GM12875 (cell line): ENCODE measurements at regions not wholly inside any gene's neighbourhood (a gene's known extent, or its start where the extent isn't known, plus 50 kb on each side); places are given as distances from the start of the nearest gene placed in this dataset.
"Not testable (repeated sequence)": the region's sequence is repeated elsewhere in the genome, so short reads cannot be mapped to it uniquely, and the experiment has no call there.

Source experiments
- H3K4me3 ChIP-seq: one replicate; pipeline ENCODE4 v1.5.1; 2011; ENCODE audit warnings: low read depth, low read length, control low read depth
- CTCF ChIP-seq: IDR thresholded peaks from 2 replicates; pipeline ENCODE4 v1.5.1; 2011; ENCODE audit warnings: low read depth, mild to moderate bottlenecking, control low read depth, inconsistent platforms, low read length, moderate library complexity, borderline replicate concordance; ENCODE audit not compliant: insufficient read depth

GRCh38 chr2:167581961-167582574 lies 665.3 kb downstream of the STK39 start:
- no peak overlapping the region for H3K4me3 ChIP-seq
- TF ChIP-seq CTCF, result no peak

GRCh38 chr2:167579826-167580225 lies 667.6 kb downstream of the STK39 start:
- H3K4me3 ChIP-seq, result no peak overlapping the region
- TF ChIP-seq CTCF, result no peak

GRCh38 chr2:167575276-167575675 lies 672.1 kb downstream of the STK39 start:
- no peak for TF ChIP-seq CTCF
- H3K4me3 ChIP-seq, result no peak overlapping the region

- no peak overlapping the region for H3K4me3 ChIP-seq
- TF ChIP-seq CTCF, result no peak
These were observed 674.3 kb downstream of the STK39 start for GRCh38 chr2:167572883-167573619.

GRCh38 chr2:167570370-167570769 lies 677.0 kb downstream of the STK39 start:
- no peak overlapping the region for H3K4me3 ChIP-seq
- TF ChIP-seq CTCF, result no peak

- H3K4me3 ChIP-seq, result not testable (repeated sequence)
These were observed 675.8 kb downstream of the XIRP2 start for GRCh38 chr2:167563885-167564619.

- H3K4me3 ChIP-seq, result not testable (repeated sequence)
These were observed 670.2 kb downstream of the XIRP2 start for GRCh38 chr2:167558272-167558991.
